Neutrophil (primary cell): ENCODE measurements at regions not wholly inside any gene's neighbourhood (a gene's known extent, or its start where the extent isn't known, plus 50 kb on each side); places are given as distances from the start of the nearest gene placed in this dataset.

Experiments
- H3K27ac ChIP-seq: fragments of 200-600 bp; sonication (generic); 2 replicates; pipeline ENCODE4 v1.5.1; 2016; ENCODE audit warnings: mild to moderate bottlenecking, moderate library complexity
- H3K27me3 ChIP-seq: fragments of 200-600 bp; sonication (generic); 2 replicates; pipeline ENCODE4 v1.6.0; 2016; ENCODE audit warnings: mild to moderate bottlenecking
- H3K36me3 ChIP-seq: fragments of 200-600 bp; sonication (generic); 2 replicates; pipeline ENCODE4 v1.5.1; 2017
- H3K4me1 ChIP-seq, 2 experiments: fragments of 200-600 bp in 1 of 2; sonication (generic) in 1 of 2; 1 replicate in 1 of 2; 2 replicates in 1 of 2; pipeline versions ENCODE4 v1.5.1 to v1.6.1; 2013 to 2016; ENCODE audit warnings: low read depth in 1 of 2, low read length in 1 of 2, mild to moderate bottlenecking in 1 of 2, moderate library complexity in 1 of 2; ENCODE audit not compliant: control insufficient read depth in 1 of 2, insufficient read depth in 1 of 2
- H3K4me3 ChIP-seq, 2 experiments: fragments of 200-600 bp in 1 of 2; sonication (generic) in 1 of 2; 1 replicate in 1 of 2; 2 replicates in 1 of 2; pipeline ENCODE4 v1.5.1; 2013 to 2016; ENCODE audit warnings: low read depth in 1 of 2, low read length in 1 of 2, mild to moderate bottlenecking in 1 of 2, moderate library complexity in 1 of 2
- H3K9me3 ChIP-seq: fragments of 200-600 bp; sonication (generic); 2 replicates; pipeline ENCODE4 v1.5.1; 2016
- CTCF ChIP-seq: fragments of 200-600 bp; sonication (generic); IDR thresholded peaks from 2 replicates; pipeline ENCODE4 v1.5.1; 2016; ENCODE audit warnings: antibody characterized with exemption

- no peaks in the 10 kb centered on the region for H3K36me3 ChIP-seq
- H3K27me3 ChIP-seq, result no peaks in the 10 kb centered on the region
- TF ChIP-seq CTCF, result no peak
These were observed 54.9 kb upstream of the TMX1 start for GRCh38 chr14:51185180-51185579.

GRCh38 chr14:51185754-51186153, 54.3 kb upstream of the TMX1 start:
- TF ChIP-seq CTCF, result no peak
- H3K36me3 ChIP-seq, result no peaks in the 10 kb centered on the region

More at GRCh38 chr14:51185180-51185579, 54.9 kb upstream of the TMX1 start:
- no peaks in the 10 kb centered on the region for H3K4me1 ChIP-seq
- H3K4me3 ChIP-seq, result no peak overlapping the region
- no peak overlapping the region for H3K27ac ChIP-seq
- H3K9me3 ChIP-seq, result no peaks in the 10 kb centered on the region

GRCh38 chr14:51188566-51189185, 51.4 kb upstream of the TMX1 start:
- Histone ChIP-seq H3K4me1 (no peaks in the 10 kb centered on the region), H3K4me3 (no peak overlapping the region), H3K36me3 (no peaks in the 10 kb centered on the region), H3K27me3 (no peaks in the 10 kb centered on the region), H3K9me3 (no peaks in the 10 kb centered on the region), H3K27ac (no peak overlapping the region)
- TF ChIP-seq CTCF, result no peak

More at GRCh38 chr14:51185754-51186153, 54.3 kb upstream of the TMX1 start:
- no peaks in the 10 kb centered on the region for H3K9me3 ChIP-seq
- no peaks in the 10 kb centered on the region for H3K27me3 ChIP-seq
- no peak overlapping the region for H3K4me3 ChIP-seq
- no peaks in the 10 kb centered on the region for H3K4me1 ChIP-seq
- no peak overlapping the region for H3K27ac ChIP-seq

GRCh38 chr14:51189600-51190376, 50.3 kb upstream of the TMX1 start:
- TF ChIP-seq CTCF, result no peak
- H3K36me3 ChIP-seq, result no peaks in the 10 kb centered on the region
- no peaks in the 10 kb centered on the region for H3K9me3 ChIP-seq
- H3K27me3 ChIP-seq, result no peaks in the 10 kb centered on the region
- no peak overlapping the region for H3K4me3 ChIP-seq
- H3K27ac ChIP-seq, result no peak overlapping the region
- no peaks in the 10 kb centered on the region for H3K4me1 ChIP-seq
